ENCODE measurements at regions not wholly inside any gene's neighbourhood (a gene's known extent, or its start where the extent isn't known, plus 50 kb on each side); places are given as distances from the start of the nearest gene placed in this dataset.

DNA sequence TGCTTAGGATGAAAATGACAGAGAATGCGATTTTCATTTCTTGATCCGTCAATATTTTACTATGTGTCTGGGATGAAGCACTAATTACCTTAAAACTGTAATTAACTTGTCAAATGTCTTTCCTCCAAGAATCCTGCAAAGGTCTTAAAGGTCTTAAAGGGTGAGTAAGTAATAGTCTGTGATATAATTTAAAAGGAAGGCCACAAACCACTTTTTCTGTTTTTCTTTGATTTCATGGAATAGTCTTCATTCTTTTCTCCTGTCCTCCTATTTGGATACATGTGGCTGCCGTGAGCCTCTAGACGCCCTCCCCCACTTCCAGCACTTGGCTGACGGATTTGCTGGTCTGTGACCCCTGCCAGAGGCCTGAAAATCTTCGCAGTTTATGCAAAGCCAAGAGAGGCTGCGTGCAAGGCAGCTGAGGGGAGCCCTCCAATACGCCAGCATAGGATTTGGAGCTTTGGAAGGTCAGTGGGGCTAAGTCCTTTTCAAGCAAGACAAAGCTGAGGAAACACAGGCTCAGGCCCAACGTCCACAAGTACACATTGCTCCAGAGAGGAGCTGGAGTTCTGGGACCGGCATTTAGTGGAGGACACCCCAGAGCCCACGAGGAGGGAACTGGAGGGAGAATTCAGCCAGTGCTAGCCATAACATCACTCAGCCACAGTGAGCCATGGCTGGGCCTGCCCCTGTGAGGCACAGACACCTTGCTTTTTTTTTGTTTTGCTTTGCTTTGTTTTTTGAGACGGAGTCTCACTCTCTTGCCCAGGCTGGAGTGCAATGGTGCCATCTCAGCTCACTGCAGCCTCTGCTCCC is 382.6 kb downstream of the SMOC2 start:
- TF ChIP-seq TAF1 (IDR thresholded peaks at IDR 0.05; ENCODE audit: low read depth) (no peak), EP300 (IDR thresholded peaks at IDR 0.05; ENCODE audit: borderline replicate concordance) (no peak), YY1 (IDR thresholded peaks at IDR 0.05; ENCODE audit: low read depth) (no peak), RAD21 (IDR thresholded peaks at IDR 0.05; ENCODE audit: low read depth) (no peak)
